Astrocyte (in vitro differentiated cells and primary cell): ENCODE measurements at regions not wholly inside any gene's neighbourhood (a gene's known extent, or its start where the extent isn't known, plus 50 kb on each side); places are given as distances from the start of the nearest gene placed in this dataset.
A peak's percentile ranks its signal among the peaks of the same experiment; 100 is the strongest.

Source experiments
- DNase-seq: peaks from one replicate; pipeline ENCODE4 v3.0.0-alpha.2; 2010; ENCODE audit warnings: low read depth
- FAIRE-seq: peaks from 2 replicates; lab custom pipeline; 2011; peaks lifted over from hg19 to GRCh38; lab: Jason Lieb, UNC
- H2AFZ ChIP-seq: 2 replicates; pipeline ENCODE4 v1.6.0; 2012; ENCODE audit warnings: low read depth, low read length, inconsistent platforms
- H3K27ac ChIP-seq: 2 replicates; pipeline ENCODE4 v1.5.1; 2011; ENCODE audit warnings: low read depth, low read length, inconsistent platforms
- H3K27me3 ChIP-seq: 2 replicates; pipeline ENCODE4 v1.6.0; 2011; ENCODE audit warnings: low read length, inconsistent platforms; ENCODE audit not compliant: insufficient read depth
- H3K36me3 ChIP-seq: 2 replicates; pipeline ENCODE4 v1.5.1; 2011; ENCODE audit warnings: low read length, inconsistent platforms; ENCODE audit not compliant: insufficient read depth
- H3K4me1 ChIP-seq: 2 replicates; pipeline ENCODE4 v1.5.1; 2011; ENCODE audit warnings: low read length, inconsistent platforms; ENCODE audit not compliant: insufficient read depth
- H3K4me2 ChIP-seq: 2 replicates; pipeline ENCODE4 v1.6.0; 2012; ENCODE audit warnings: low read length, inconsistent platforms
- H3K4me3 ChIP-seq: 2 replicates; pipeline ENCODE4 v1.5.1; 2011; ENCODE audit warnings: low read depth, mild to moderate bottlenecking, low read length, inconsistent platforms; ENCODE audit not compliant: insufficient read depth
- H3K79me2 ChIP-seq: 2 replicates; pipeline ENCODE4 v1.6.0; 2012; ENCODE audit warnings: mild to moderate bottlenecking, low read length, inconsistent platforms; ENCODE audit not compliant: insufficient read depth
- H3K9ac ChIP-seq: 2 replicates; pipeline ENCODE4 v1.6.0; 2012; ENCODE audit warnings: mild to moderate bottlenecking, low read length, inconsistent platforms
- H3K9me3 ChIP-seq: 2 replicates; pipeline ENCODE4 v1.5.1; 2012; ENCODE audit warnings: low read depth, mild to moderate bottlenecking, low read length, inconsistent platforms; ENCODE audit not compliant: insufficient read depth
- H4K20me1 ChIP-seq: 2 replicates; pipeline ENCODE4 v1.6.0; 2012; ENCODE audit warnings: low read length, inconsistent platforms; ENCODE audit not compliant: insufficient read depth
- H3K27ac Mint-ChIP-seq: one replicate; pipeline ENCODE4 v1.8.0; 2021; ENCODE audit warnings: mild to moderate bottlenecking, mixed read lengths; ENCODE audit not compliant: unreplicated experiment
- H3K27me3 Mint-ChIP-seq: one replicate; pipeline ENCODE4 v1.8.0; 2021; ENCODE audit warnings: low read depth, mixed read lengths; ENCODE audit not compliant: unreplicated experiment
- H3K36me3 Mint-ChIP-seq: one replicate; pipeline ENCODE4 v1.8.0; 2021; ENCODE audit warnings: low read depth, mixed read lengths; ENCODE audit not compliant: unreplicated experiment
- H3K4me1 Mint-ChIP-seq: one replicate; pipeline ENCODE4 v1.8.0; 2021; ENCODE audit warnings: low read depth, mixed read lengths; ENCODE audit not compliant: unreplicated experiment
- H3K4me3 Mint-ChIP-seq: one replicate; pipeline ENCODE4 v1.8.0; 2021; ENCODE audit warnings: mild to moderate bottlenecking, moderate library complexity, mixed read lengths; ENCODE audit not compliant: unreplicated experiment
- H3K9me3 Mint-ChIP-seq: one replicate; pipeline ENCODE4 v1.8.0; 2021; ENCODE audit warnings: mild to moderate bottlenecking, mixed read lengths; ENCODE audit not compliant: unreplicated experiment
- EZH2 ChIP-seq: IDR thresholded peaks from 2 replicates; pipeline ENCODE4 v1.6.1; 2012; ENCODE audit warnings: mild to moderate bottlenecking, low read length, inconsistent platforms; ENCODE audit not compliant: insufficient read depth
- TF ChIP-seq, protein P1 (sequence below): IDR thresholded peaks from 2 replicates; pipeline ENCODE4 v1.5.1; 2011; ENCODE audit warnings: low read depth, mild to moderate bottlenecking, inconsistent platforms, low read length, moderate library complexity; ENCODE audit not compliant: insufficient read depth

DNA sequence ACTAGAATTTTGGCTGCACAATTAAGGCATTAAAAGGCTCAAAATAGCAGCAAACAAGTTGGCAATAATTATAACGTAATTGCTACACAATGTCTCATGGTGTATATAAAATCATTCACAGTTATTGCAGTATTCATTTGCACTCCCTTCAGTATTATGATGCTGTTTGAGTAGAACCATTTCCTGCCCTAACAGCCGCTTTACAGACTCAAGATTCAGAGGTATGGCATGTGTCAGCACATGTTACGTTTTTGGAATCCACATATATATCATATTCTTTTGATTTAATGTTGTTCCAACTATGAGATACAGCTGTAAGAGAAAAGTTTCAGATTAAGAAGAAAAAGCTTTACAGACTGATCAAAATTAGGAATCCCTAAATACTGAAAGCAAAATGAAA lies 56.3 kb upstream of the NCKAP5 start:
- no peak overlapping the region for H3K9ac ChIP-seq
- DNase-seq = no peak
- no peak overlapping the region for H3K27ac ChIP-seq
- Mint-ChIP-seq H3K27me3 (no peaks in the 10 kb centered on the region), H3K4me1 (peaks cover 6% of the 10 kb centered on the region), H3K36me3 (no peaks in the 10 kb centered on the region), H3K27ac (no peak overlapping the region), H3K4me3 (no peak overlapping the region), H3K9me3 (peaks cover 16% of the 10 kb centered on the region)
- H2AFZ ChIP-seq = no peak overlapping the region
- no peaks in the 10 kb centered on the region for H3K4me1 ChIP-seq
- H3K4me3 ChIP-seq = no peak overlapping the region
- FAIRE-seq = no peak
- H3K36me3 ChIP-seq = no peaks in the 10 kb centered on the region
- no peaks in the 10 kb centered on the region for H3K9me3 ChIP-seq
- no peaks in the 10 kb centered on the region for H3K79me2 ChIP-seq
- no peaks in the 10 kb centered on the region for H3K27me3 ChIP-seq
- H3K4me2 ChIP-seq = no peak overlapping the region
- TF ChIP-seq, protein P1, sequence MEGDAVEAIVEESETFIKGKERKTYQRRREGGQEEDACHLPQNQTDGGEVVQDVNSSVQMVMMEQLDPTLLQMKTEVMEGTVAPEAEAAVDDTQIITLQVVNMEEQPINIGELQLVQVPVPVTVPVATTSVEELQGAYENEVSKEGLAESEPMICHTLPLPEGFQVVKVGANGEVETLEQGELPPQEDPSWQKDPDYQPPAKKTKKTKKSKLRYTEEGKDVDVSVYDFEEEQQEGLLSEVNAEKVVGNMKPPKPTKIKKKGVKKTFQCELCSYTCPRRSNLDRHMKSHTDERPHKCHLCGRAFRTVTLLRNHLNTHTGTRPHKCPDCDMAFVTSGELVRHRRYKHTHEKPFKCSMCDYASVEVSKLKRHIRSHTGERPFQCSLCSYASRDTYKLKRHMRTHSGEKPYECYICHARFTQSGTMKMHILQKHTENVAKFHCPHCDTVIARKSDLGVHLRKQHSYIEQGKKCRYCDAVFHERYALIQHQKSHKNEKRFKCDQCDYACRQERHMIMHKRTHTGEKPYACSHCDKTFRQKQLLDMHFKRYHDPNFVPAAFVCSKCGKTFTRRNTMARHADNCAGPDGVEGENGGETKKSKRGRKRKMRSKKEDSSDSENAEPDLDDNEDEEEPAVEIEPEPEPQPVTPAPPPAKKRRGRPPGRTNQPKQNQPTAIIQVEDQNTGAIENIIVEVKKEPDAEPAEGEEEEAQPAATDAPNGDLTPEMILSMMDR = no peak
- no peak for TF ChIP-seq EZH2
- no peaks in the 10 kb centered on the region for H4K20me1 ChIP-seq

DNA sequence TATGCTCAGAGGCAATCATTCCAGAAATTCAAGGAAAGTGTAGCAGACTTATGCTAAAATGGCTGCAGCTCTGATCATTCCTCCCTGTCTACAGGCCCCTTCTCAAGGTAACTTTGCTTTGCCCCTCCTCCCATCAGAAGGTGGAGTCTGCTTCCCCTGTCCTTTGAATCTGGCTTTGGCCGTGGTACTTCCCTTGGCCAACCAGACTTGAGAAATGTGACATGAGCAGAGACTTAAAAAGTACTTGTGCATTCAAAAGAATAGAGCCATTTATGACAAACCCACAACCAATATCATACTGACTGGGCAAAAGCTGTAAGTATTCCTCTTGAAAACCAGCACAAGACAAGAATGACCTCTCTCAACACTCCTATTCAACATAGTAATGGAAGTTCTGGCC lies 59.5 kb upstream of the NCKAP5 start:
- peaks cover 11% of the 10 kb centered on the region for H3K9me3 Mint-ChIP-seq
- DNase-seq (no peak), FAIRE-seq (no peak)
- H3K4me1 Mint-ChIP-seq = peaks cover 8% of the 10 kb centered on the region
- H3K27ac Mint-ChIP-seq = no peak overlapping the region
- no peaks in the 10 kb centered on the region for H3K27me3 ChIP-seq
- no peak overlapping the region for H3K9ac ChIP-seq
- no peaks in the 10 kb centered on the region for H3K9me3 ChIP-seq
- no peaks in the 10 kb centered on the region for H3K4me1 ChIP-seq
- no peak overlapping the region for H3K4me3 ChIP-seq
- H3K27ac ChIP-seq = no peak overlapping the region
- no peaks in the 10 kb centered on the region for H3K36me3 Mint-ChIP-seq
- no peak overlapping the region for H3K4me2 ChIP-seq
- TF ChIP-seq, protein P1 = no peak
- TF ChIP-seq EZH2 = no peak
- H3K79me2 ChIP-seq = no peaks in the 10 kb centered on the region
- H4K20me1 ChIP-seq = no peaks in the 10 kb centered on the region
- H3K4me3 Mint-ChIP-seq = no peak overlapping the region
- no peaks in the 10 kb centered on the region for H3K27me3 Mint-ChIP-seq
- no peaks in the 10 kb centered on the region for H3K36me3 ChIP-seq
- no peak overlapping the region for H2AFZ ChIP-seq

DNA sequence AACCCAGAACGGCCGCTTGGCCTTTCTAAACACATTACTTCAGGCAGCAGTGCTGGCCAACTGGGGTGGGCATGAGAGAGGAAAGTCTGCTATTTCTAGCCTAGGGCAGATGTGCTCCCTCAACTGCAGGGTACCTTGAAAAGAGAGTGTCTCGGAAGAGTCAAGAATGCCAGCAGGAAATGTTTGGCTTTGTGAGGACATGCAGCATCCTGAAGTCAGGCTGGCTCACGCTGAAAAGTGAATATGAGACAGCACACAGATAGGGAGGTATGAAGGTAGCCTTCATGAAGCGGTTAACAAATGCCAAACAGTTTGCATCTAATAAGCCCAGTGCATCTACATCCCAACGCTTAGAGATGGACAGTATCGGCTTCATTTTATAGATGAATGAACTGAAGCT lies 65.0 kb upstream of the NCKAP5 start:
- Mint-ChIP-seq H3K27ac (no peak overlapping the region), H3K4me3 (no peak overlapping the region), H3K4me1 (peaks cover 30% of the 10 kb centered on the region), H3K36me3 (no peaks in the 10 kb centered on the region), H3K9me3 (peaks cover 4% of the 10 kb centered on the region), H3K27me3 (no peaks in the 10 kb centered on the region)
- TF ChIP-seq, protein P1 = no peak
- TF ChIP-seq EZH2 = no peak
- Histone ChIP-seq H3K9me3 (no peaks in the 10 kb centered on the region), H3K4me2 (peak overlapping the region; percentile 78), H3K9ac (no peak overlapping the region), H3K27ac (peak overlapping the region; percentile 17), H3K4me1 (peaks cover 7% of the 10 kb centered on the region), H4K20me1 (no peaks in the 10 kb centered on the region), H3K27me3 (no peaks in the 10 kb centered on the region), H3K79me2 (no peaks in the 10 kb centered on the region), H3K4me3 (no peak overlapping the region), H2AFZ (no peak overlapping the region), H3K36me3 (no peaks in the 10 kb centered on the region)
- FAIRE-seq (no peak), DNase-seq (no peak)
